HCT116 (cell line): ENCODE measurements at regions not wholly inside any gene's neighbourhood (a gene's known extent, or its start where the extent isn't known, plus 50 kb on each side); places are given as distances from the start of the nearest gene placed in this dataset.

Source experiments
- ATAC-seq: fragments of 200-7000 bp; cut with Tn5 transposase; 2 replicates; pipeline ENCODE4 v1.9.1; 2020; ENCODE audit warnings: mild to moderate bottlenecking, moderate library complexity
- BruUV-seq: library from RNA; stranded (reverse); fragments of 400-500 nt; replicated peaks from 2 replicates; lab custom pipeline; 2021; lab: Mats Ljungman, UMichigan
- CTCF ChIA-PET: fragments of 300-600 bp; sonication (Branson Sonifier 250); formaldehyde crosslinking; loops from one replicate; lab custom pipeline; 2021; ENCODE audit warnings: antibody characterized with exemption; lab: Charles Lee
- POLR2A ChIA-PET: fragments of 300-600, 350-600 bp; sonication (Branson Sonifier 250); formaldehyde crosslinking; loops from one replicate; lab custom pipeline; 2021; ENCODE audit warnings: antibody characterized with exemption; lab: Charles Lee
- RAD21 ChIA-PET, 2 experiments: fragments of 300-600 bp; sonication (Branson Sonifier 250); formaldehyde crosslinking; loops; one replicate each; lab custom pipeline; 2023; ENCODE audit warnings: low total read pairs in 2 of 2; ENCODE audit not compliant: uncharacterized antibody in 2 of 2, unreplicated experiment in 2 of 2, low non-redundant PET in 1 of 2; lab: Charles Lee
- DNase-seq: peaks from one replicate; pipeline ENCODE4 v3.0.0-alpha.2; 2010; ENCODE audit warnings: low read depth, low spot score
- H2AFZ ChIP-seq: fragments of 200-600 bp; shearing (Covaris generic), sonication (generic); 2 replicates; pipeline ENCODE4 v1.6.1; 2017; ENCODE audit warnings: low read depth, mixed run types, mixed read lengths, antibody characterized with exemption, low read length; ENCODE audit not compliant: poor library complexity, severe bottlenecking
- H3K27ac ChIP-seq: 2 replicates; pipeline ENCODE4 v1.5.1; 2012; ENCODE audit warnings: low read depth, low read length
- H3K27me3 ChIP-seq: fragments of 200-600 bp; sonication (generic); 2 replicates; pipeline ENCODE4 v1.6.1; 2016; ENCODE audit warnings: mixed run types, low read length, mixed read lengths; ENCODE audit not compliant: insufficient read depth
- H3K36me3 ChIP-seq, 2 experiments: fragments of 200-500 bp in 1 of 2; fragments of 200-600 bp in 1 of 2; sonication (Bioruptor generic) in 1 of 2; sonication (generic) in 1 of 2; 2 replicates each; pipeline versions ENCODE4 v1.5.1 to v1.6.1; 2014 to 2016; ENCODE audit warnings: low read length in 2 of 2, inconsistent platforms in 1 of 2, mixed read lengths in 1 of 2, mixed run types in 1 of 2; ENCODE audit not compliant: insufficient read depth in 2 of 2, control insufficient read depth in 1 of 2
- H3K4me1 ChIP-seq, 2 experiments: fragments of 200-600 bp in 1 of 2; sonication (generic) in 1 of 2; 2 replicates each; pipeline versions ENCODE4 v1.5.1 to v1.6.1; 2012 to 2017; ENCODE audit warnings: low read length in 2 of 2, inconsistent platforms in 1 of 2, mild to moderate bottlenecking in 1 of 2, mixed read lengths in 1 of 2, mixed run types in 1 of 2, moderate library complexity in 1 of 2; ENCODE audit not compliant: insufficient read depth in 2 of 2, control insufficient read depth in 1 of 2
- H3K4me2 ChIP-seq: fragments of 200-600 bp; sonication (generic); 2 replicates; pipeline ENCODE4 v1.6.1; 2017; ENCODE audit warnings: mixed run types, low read length, mixed read lengths
- H3K4me3 ChIP-seq, 2 experiments: fragments of 200-600 bp in 1 of 2; sonication (generic) in 1 of 2; replicated peaks in 1 of 2; 2 replicates each; pipeline ENCODE4 v1.5.1; 2011 to 2016; ENCODE audit warnings: low read length in 2 of 2, control low read depth in 1 of 2, low read depth in 1 of 2, mild to moderate bottlenecking in 1 of 2, mixed read lengths in 1 of 2, mixed run types in 1 of 2
- H3K79me2 ChIP-seq: fragments of 200-600 bp; sonication (generic); 2 replicates; pipeline ENCODE4 v1.6.1; 2017; ENCODE audit warnings: mild to moderate bottlenecking, mixed run types, low read length, moderate library complexity, mixed read lengths; ENCODE audit not compliant: insufficient read depth
- H3K9ac ChIP-seq: fragments of 200-600 bp; sonication (generic); 2 replicates; pipeline ENCODE4 v1.6.1; 2016; ENCODE audit warnings: low read length, mixed read lengths
- H3K9me2 ChIP-seq: fragments of 200-600 bp; sonication (generic), shearing (Covaris generic); 2 replicates; pipeline ENCODE4 v1.6.1; 2017; ENCODE audit warnings: mixed run types, mild to moderate bottlenecking, moderate library complexity; ENCODE audit not compliant: insufficient read depth
- H3K9me3 ChIP-seq, 2 experiments: fragments of 200-500 bp in 1 of 2; fragments of 200-600 bp in 1 of 2; sonication (Bioruptor generic) in 1 of 2; sonication (generic) in 1 of 2; 2 replicates each; pipeline ENCODE4 v1.6.1; 2014 to 2017; ENCODE audit warnings: low read length in 2 of 2, mixed read lengths in 2 of 2, inconsistent platforms in 1 of 2, low read depth in 1 of 2, mild to moderate bottlenecking in 1 of 2, mixed run types in 1 of 2, moderate library complexity in 1 of 2; ENCODE audit not compliant: control insufficient read depth in 1 of 2, insufficient read depth in 1 of 2
- H4K20me1 ChIP-seq: fragments of 200-600 bp; sonication (generic), shearing (Covaris generic); 2 replicates; pipeline ENCODE4 v1.6.1; 2017; ENCODE audit warnings: mixed run types, mild to moderate bottlenecking, moderate library complexity; ENCODE audit not compliant: insufficient read depth
- ATF3 ChIP-seq: IDR thresholded peaks from 2 replicates; pipeline ENCODE4 v1.6.1; 2012
- CBX3 ChIP-seq: IDR thresholded peaks from 2 replicates; pipeline ENCODE4 v1.6.1; 2012; ENCODE audit warnings: low read depth
- CEBPB ChIP-seq: IDR thresholded peaks from 2 replicates; pipeline ENCODE4 v1.6.1; 2012; ENCODE audit warnings: low read depth
- EGR1 ChIP-seq: IDR thresholded peaks from 2 replicates; pipeline ENCODE4 v1.6.1; 2012; ENCODE audit warnings: low read depth
- ELF1 ChIP-seq: IDR thresholded peaks from 2 replicates; pipeline ENCODE4 v1.6.1; 2012; ENCODE audit warnings: low read depth, borderline replicate concordance
- EZH2 ChIP-seq: fragments of 200-600 bp; sonication (generic); IDR thresholded peaks from 2 replicates; pipeline ENCODE4 v1.6.1; 2017; ENCODE audit warnings: antibody characterized with exemption, mixed run types
- EZH2phosphoT487 ChIP-seq: fragments of 200-600 bp; IDR thresholded peaks from 2 replicates; pipeline ENCODE4 v1.6.1; 2018; ENCODE audit warnings: antibody characterized with exemption, borderline replicate concordance
- FOSL1 ChIP-seq: IDR thresholded peaks from 2 replicates; pipeline ENCODE4 v1.6.1; 2012; ENCODE audit warnings: low read depth
- JUND ChIP-seq: IDR thresholded peaks from 2 replicates; pipeline ENCODE4 v1.6.1; 2012
- MAX ChIP-seq: IDR thresholded peaks from 2 replicates; pipeline ENCODE4 v1.6.1; 2012
- POLR2A ChIP-seq: IDR thresholded peaks from 2 replicates; pipeline ENCODE4 v1.7.0; 2011; ENCODE audit warnings: borderline replicate concordance; ENCODE audit not compliant: insufficient read depth, insufficient read length; ENCODE audit errors: extremely low read depth
- RAD21 ChIP-seq: IDR thresholded peaks from 2 replicates; pipeline ENCODE4 v1.6.1; 2012; ENCODE audit warnings: low read depth, mild to moderate bottlenecking
- SIN3A ChIP-seq: IDR thresholded peaks from 2 replicates; pipeline ENCODE4 v1.6.1; 2012; ENCODE audit warnings: low read depth
- SP1 ChIP-seq: IDR thresholded peaks from 2 replicates; pipeline ENCODE4 v1.6.1; 2012; ENCODE audit warnings: low read depth
- SRF ChIP-seq: IDR thresholded peaks from 2 replicates; pipeline ENCODE4 v1.6.1; 2012; ENCODE audit warnings: low read depth
- TCF7L2 ChIP-seq: IDR thresholded peaks from 2 replicates; pipeline ENCODE4 v1.7.0; 2011; ENCODE audit warnings: borderline replicate concordance, inconsistent platforms; ENCODE audit not compliant: insufficient read depth, insufficient read length; ENCODE audit errors: extremely low read depth
- YY1 ChIP-seq: IDR thresholded peaks from 2 replicates; pipeline ENCODE4 v1.6.1; 2011; ENCODE audit warnings: low read length, low read depth, moderate library complexity, mild to moderate bottlenecking; ENCODE audit not compliant: insufficient replicate concordance; ENCODE audit errors: extremely low read depth
- ZFX ChIP-seq: fragments of 450-650 bp; IDR thresholded peaks from 2 replicates; pipeline ENCODE4 v1.6.1; 2017
- ZNF274 ChIP-seq: fragments of 200-500 bp; sonication (Bioruptor generic); IDR thresholded peaks from 2 replicates; pipeline ENCODE4 v1.6.1; 2014; ENCODE audit warnings: mild to moderate bottlenecking, low read depth, low read length, inconsistent platforms
- intact Hi-C: fragments of 100-400 bp; cut with micrococcal nuclease; formaldehyde crosslinking; loops from 2 replicates; pipeline ENCODE4 v1.10.0; 2022

GRCh38 chr9:25396828-25397227 is 281.4 kb downstream of the TUSC1 start:
- intact Hi-C loops: no loop called here
- POLR2A ChIA-PET: no interaction called here

GRCh38 chr9:25381141-25381540 is 297.1 kb downstream of the TUSC1 start:
- no peaks in the 10 kb centered on the region for H4K20me1 ChIP-seq
- no TSS peak for BruUV-seq
- H3K4me2 ChIP-seq: no peak overlapping the region
- no peak for ATAC-seq
- no peaks in the 10 kb centered on the region for H3K9me2 ChIP-seq
- H3K27me3 ChIP-seq: no peaks in the 10 kb centered on the region
- no peak for TF ChIP-seq ELF1
- TF ChIP-seq ZFX: no peak
- no peak for TF ChIP-seq FOSL1
- TF ChIP-seq ATF3: no peak
- no peak for TF ChIP-seq EZH2phosphoT487
- TF ChIP-seq MAX: no peak
- H3K27ac ChIP-seq: no peak overlapping the region
- H3K4me3 ChIP-seq: no peak overlapping the region
- ChIA-PET POLR2A (no interaction called here), CTCF (no interaction called here), RAD21 (no interaction called here)
- peaks cover 7 to 22% of the 10 kb centered on the region in 2 experiments; a peak in 2 of 4 replicates for H3K9me3 ChIP-seq
- H2AFZ ChIP-seq: no peak overlapping the region
- H3K36me3 ChIP-seq: no peaks in the 10 kb centered on the region
- no peaks in the 10 kb centered on the region for H3K4me1 ChIP-seq
- H3K9ac ChIP-seq: no peak overlapping the region
- DNase-seq: no peak
- intact Hi-C loops: no loop called here
- no peaks in the 10 kb centered on the region for H3K79me2 ChIP-seq

More at GRCh38 chr9:25396828-25397227, 281.4 kb downstream of the TUSC1 start:
- no peaks in the 10 kb centered on the region for H3K27me3 ChIP-seq
- H4K20me1 ChIP-seq: no peaks in the 10 kb centered on the region
- BruUV-seq: no TSS peak
- no peak overlapping the region for H3K4me3 ChIP-seq
- no peak overlapping the region for H2AFZ ChIP-seq
- RAD21 ChIA-PET: no interaction called here
- CTCF ChIA-PET: no interaction called here
- ATAC-seq (no peak), DNase-seq (no peak)
- H3K36me3 ChIP-seq: no peaks in the 10 kb centered on the region
- no peaks in the 10 kb centered on the region for H3K4me1 ChIP-seq
- H3K4me2 ChIP-seq: no peak overlapping the region
- TF ChIP-seq CEBPB (no peak), SIN3A (no peak), RAD21 (no peak), FOSL1 (no peak), JUND (no peak), TCF7L2 (no peak), CBX3 (no peak), SP1 (no peak), SRF (no peak), EGR1 (no peak), YY1 (no peak), ZFX (no peak), EZH2phosphoT487 (no peak), ATF3 (no peak), EZH2 (no peak), ZNF274 (no peak), POLR2A (no peak)
- H3K79me2 ChIP-seq: no peaks in the 10 kb centered on the region
- H3K27ac ChIP-seq: no peak overlapping the region
- H3K9ac ChIP-seq: no peak overlapping the region
- H3K9me3 ChIP-seq: peaks cover 5 to 31% of the 10 kb centered on the region in 2 experiments; a peak in 2 of 4 replicates
- H3K9me2 ChIP-seq: no peaks in the 10 kb centered on the region
